OCI-LY3 (cell line): ENCODE measurements at regions not wholly inside any gene's neighbourhood (a gene's known extent, or its start where the extent isn't known, plus 50 kb on each side); places are given as distances from the start of the nearest gene placed in this dataset.

Experiments
- CTCF ChIP-seq: fragments of 200-600, 300-600 bp; sonication (generic); IDR thresholded peaks from 2 replicates; pipeline ENCODE4 v1.5.1; 2014; ENCODE audit warnings: antibody characterized with exemption, low read length, low read depth
- EZH2phosphoT487 ChIP-seq: fragments of 200-600 bp; shearing (Covaris generic); IDR thresholded peaks from 2 replicates; pipeline ENCODE4 v1.6.1; 2018; ENCODE audit warnings: antibody characterized with exemption, mixed run types, low read depth

- no peak for TF ChIP-seq CTCF
- no peak for TF ChIP-seq EZH2phosphoT487
These were observed 506.8 kb downstream of the LRFN5 start for GRCh38 chr14:42113358-42114069.
